Caco-2 (cell line): ENCODE measurements at regions not wholly inside any gene's neighbourhood (a gene's known extent, or its start where the extent isn't known, plus 50 kb on each side); places are given as distances from the start of the nearest gene placed in this dataset.

Experiments used
- BruUV-seq: library from RNA; stranded (reverse); fragments of 400-500 nt; replicated peaks from 2 replicates; lab custom pipeline; 2021; lab: Mats Ljungman, UMichigan
- CTCF ChIA-PET: fragments of 300-600 bp; sonication (Branson Sonifier 250); formaldehyde crosslinking; loops from one replicate; lab custom pipeline; 2022; ENCODE audit warnings: antibody characterized with exemption; lab: Charles Lee
- POLR2A ChIA-PET: fragments of 300-600 bp; sonication (Branson Sonifier 250); formaldehyde crosslinking; loops from one replicate; lab custom pipeline; 2022; ENCODE audit warnings: antibody characterized with exemption; lab: Charles Lee
- DNase-seq, 2 experiments: peaks; one replicate each; pipeline versions ENCODE4 v3.0.0 to v3.0.0-alpha.2; 2020 to 2022
- H3K27me3 ChIP-seq: replicated peaks from 2 replicates; pipeline ENCODE4 v1.6.0; 2011; ENCODE audit warnings: low read length; ENCODE audit not compliant: control insufficient read depth, insufficient read depth
- H3K36me3 ChIP-seq: 2 replicates; pipeline ENCODE4 v1.5.1; 2011; ENCODE audit warnings: low read length; ENCODE audit not compliant: control insufficient read depth, insufficient read depth
- H3K4me1 ChIP-seq: fragments of 250-450 bp; sonication (Bioruptor Pico); 2 replicates; pipeline ENCODE4 v1.5.1; 2020; ENCODE audit warnings: mild to moderate bottlenecking
- H3K4me3 ChIP-seq: 2 replicates; pipeline ENCODE4 v1.5.1; 2011; ENCODE audit warnings: low read depth, mild to moderate bottlenecking, control low read depth, low read length
- H3K9me3 ChIP-seq: fragments of 250-450 bp; sonication (Bioruptor Pico); 2 replicates; pipeline ENCODE4 v1.5.1; 2020; ENCODE audit warnings: mild to moderate bottlenecking, moderate library complexity
- H3K27ac Mint-ChIP-seq: one replicate; pipeline ENCODE4 v1.8.0; 2022; ENCODE audit warnings: mixed read lengths; ENCODE audit not compliant: unreplicated experiment
- H3K27me3 Mint-ChIP-seq: one replicate; pipeline ENCODE4 v1.8.0; 2022; ENCODE audit warnings: mixed read lengths; ENCODE audit not compliant: insufficient read depth, unreplicated experiment
- H3K36me3 Mint-ChIP-seq: one replicate; pipeline ENCODE4 v1.8.0; 2022; ENCODE audit warnings: mild to moderate bottlenecking, mixed read lengths; ENCODE audit not compliant: insufficient read depth, unreplicated experiment
- H3K4me1 Mint-ChIP-seq: one replicate; pipeline ENCODE4 v1.8.0; 2022; ENCODE audit warnings: low read depth, mixed read lengths; ENCODE audit not compliant: unreplicated experiment
- H3K4me3 Mint-ChIP-seq: one replicate; pipeline ENCODE4 v1.8.0; 2022; ENCODE audit warnings: mild to moderate bottlenecking, moderate library complexity, mixed read lengths; ENCODE audit not compliant: unreplicated experiment
- H3K9me3 Mint-ChIP-seq: one replicate; pipeline ENCODE4 v1.8.0; 2022; ENCODE audit warnings: mixed read lengths; ENCODE audit not compliant: unreplicated experiment
- intact Hi-C: fragments of 100-400 bp; cut with micrococcal nuclease; formaldehyde crosslinking; loops from one replicate; pipeline ENCODE4 v1.10.0; 2022; ENCODE audit not compliant: unreplicated experiment
- TF ChIP-seq, protein P1 (sequence below), 2 experiments: fragments of 200-600 bp in 1 of 2; IDR thresholded peaks; 1 replicate in 1 of 2; 2 replicates in 1 of 2; pipeline versions ENCODE4 v1.5.1 to v1.8.0; 2011 to 2022; ENCODE audit warnings: antibody characterized with exemption in 1 of 2, control low read depth in 1 of 2, inconsistent platforms in 1 of 2, low read depth in 1 of 2, low read length in 1 of 2, mild to moderate bottlenecking in 1 of 2, moderate library complexity in 1 of 2; ENCODE audit not compliant: insufficient read depth in 1 of 2, severe bottlenecking in 1 of 2, unreplicated experiment in 1 of 2

DNA sequence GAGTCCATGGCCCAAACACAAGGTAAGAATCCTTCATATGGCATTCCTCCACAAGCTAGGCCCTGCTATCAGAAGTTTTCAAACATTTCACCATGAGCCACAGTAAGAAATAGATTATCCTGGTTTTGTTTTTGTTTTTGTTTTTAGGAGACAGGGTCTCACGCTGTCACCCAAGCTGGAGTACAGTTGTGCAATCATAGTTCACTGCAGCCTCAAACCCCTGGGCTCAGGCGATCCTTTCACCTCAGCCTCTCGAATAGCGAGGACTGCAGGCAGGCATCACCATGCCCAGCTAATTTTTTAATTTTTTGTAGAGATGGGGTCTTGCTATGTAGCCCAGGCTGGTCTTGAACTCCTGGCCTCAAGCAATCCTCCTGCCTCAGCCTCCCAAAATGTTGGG lies 218.8 kb downstream of the TOMM20 start:
- no peaks in the 10 kb centered on the region for H3K27me3 Mint-ChIP-seq
- H3K4me1 Mint-ChIP-seq: peaks cover 13% of the 10 kb centered on the region
- H3K4me3 Mint-ChIP-seq: no peak overlapping the region
- no peaks in the 10 kb centered on the region for H3K9me3 ChIP-seq
- no peaks in the 10 kb centered on the region for H3K36me3 Mint-ChIP-seq
- DNase-seq: no peak
- BruUV-seq: no TSS peak
- CTCF ChIA-PET: no interaction called here
- no peaks in the 10 kb centered on the region for H3K9me3 Mint-ChIP-seq
- no peak overlapping the region for H3K27ac Mint-ChIP-seq
- no peaks in the 10 kb centered on the region for H3K36me3 ChIP-seq
- POLR2A ChIA-PET: no interaction called here
- H3K4me3 ChIP-seq: no peak overlapping the region
- no peaks in the 10 kb centered on the region for H3K27me3 ChIP-seq
- H3K4me1 ChIP-seq: peaks cover 6% of the 10 kb centered on the region
- intact Hi-C loops: no loop called here
- TF ChIP-seq, protein P1, sequence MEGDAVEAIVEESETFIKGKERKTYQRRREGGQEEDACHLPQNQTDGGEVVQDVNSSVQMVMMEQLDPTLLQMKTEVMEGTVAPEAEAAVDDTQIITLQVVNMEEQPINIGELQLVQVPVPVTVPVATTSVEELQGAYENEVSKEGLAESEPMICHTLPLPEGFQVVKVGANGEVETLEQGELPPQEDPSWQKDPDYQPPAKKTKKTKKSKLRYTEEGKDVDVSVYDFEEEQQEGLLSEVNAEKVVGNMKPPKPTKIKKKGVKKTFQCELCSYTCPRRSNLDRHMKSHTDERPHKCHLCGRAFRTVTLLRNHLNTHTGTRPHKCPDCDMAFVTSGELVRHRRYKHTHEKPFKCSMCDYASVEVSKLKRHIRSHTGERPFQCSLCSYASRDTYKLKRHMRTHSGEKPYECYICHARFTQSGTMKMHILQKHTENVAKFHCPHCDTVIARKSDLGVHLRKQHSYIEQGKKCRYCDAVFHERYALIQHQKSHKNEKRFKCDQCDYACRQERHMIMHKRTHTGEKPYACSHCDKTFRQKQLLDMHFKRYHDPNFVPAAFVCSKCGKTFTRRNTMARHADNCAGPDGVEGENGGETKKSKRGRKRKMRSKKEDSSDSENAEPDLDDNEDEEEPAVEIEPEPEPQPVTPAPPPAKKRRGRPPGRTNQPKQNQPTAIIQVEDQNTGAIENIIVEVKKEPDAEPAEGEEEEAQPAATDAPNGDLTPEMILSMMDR (IDR thresholded peaks at IDR 0.05; ENCODE audit: insufficient read depth in 1 of 2, low read depth in 1 of 2, low read length in 1 of 2, severe bottlenecking in 1 of 2, unreplicated experiment in 1 of 2): no peak

DNA sequence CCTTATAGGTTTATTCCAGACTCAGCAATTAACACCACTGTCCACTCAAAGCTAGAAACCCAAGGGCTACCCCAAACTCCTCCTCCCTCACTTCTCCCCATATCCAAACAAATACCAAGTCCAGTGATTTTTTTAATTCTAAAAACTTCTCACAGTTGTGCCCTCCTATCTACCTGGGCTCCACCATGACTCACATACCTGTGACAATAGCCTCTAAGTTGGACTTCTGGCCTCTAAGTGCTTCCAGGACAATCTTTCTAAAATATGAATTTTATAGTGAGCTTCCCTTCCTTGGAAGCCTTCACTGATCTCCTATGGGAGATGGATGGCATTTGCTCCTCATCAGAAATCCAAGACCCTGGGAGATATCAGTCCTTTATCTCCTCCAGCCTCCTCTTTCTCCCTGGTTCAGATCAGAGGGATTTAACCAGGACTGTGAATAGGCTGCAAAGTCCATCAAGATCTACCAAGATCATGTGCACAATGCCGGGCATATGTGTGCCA lies 219.3 kb downstream of the TOMM20 start:
- H3K27me3 Mint-ChIP-seq: no peaks in the 10 kb centered on the region
- no peak overlapping the region for H3K4me3 Mint-ChIP-seq
- H3K27ac Mint-ChIP-seq: peak overlapping the region; percentile 10
- ChIA-PET POLR2A (no interaction called here), CTCF (no interaction called here)
- peaks cover 13% of the 10 kb centered on the region for H3K4me1 Mint-ChIP-seq
- intact Hi-C loops: no loop called here
- peaks cover 6% of the 10 kb centered on the region for H3K4me1 ChIP-seq
- no peak overlapping the region for H3K4me3 ChIP-seq
- no peaks in the 10 kb centered on the region for H3K9me3 Mint-ChIP-seq
- H3K27me3 ChIP-seq: no peaks in the 10 kb centered on the region
- TF ChIP-seq, protein P1 (IDR thresholded peaks at IDR 0.05; ENCODE audit: insufficient read depth in 1 of 2, low read depth in 1 of 2, low read length in 1 of 2, severe bottlenecking in 1 of 2, unreplicated experiment in 1 of 2): no peak
- H3K36me3 ChIP-seq: no peaks in the 10 kb centered on the region
- H3K9me3 ChIP-seq: no peaks in the 10 kb centered on the region
- no peak for DNase-seq
- BruUV-seq: no TSS peak
- H3K36me3 Mint-ChIP-seq: no peaks in the 10 kb centered on the region

- Mint-ChIP-seq H3K27ac (no peak overlapping the region), H3K4me1 (peaks cover 13% of the 10 kb centered on the region), H3K9me3 (no peaks in the 10 kb centered on the region), H3K36me3 (no peaks in the 10 kb centered on the region), H3K27me3 (no peaks in the 10 kb centered on the region), H3K4me3 (no peak overlapping the region)
- no peaks in the 10 kb centered on the region for H3K36me3 ChIP-seq
- no peaks in the 10 kb centered on the region for H3K27me3 ChIP-seq
- peaks cover 6% of the 10 kb centered on the region for H3K4me1 ChIP-seq
- TF ChIP-seq, protein P1 (IDR thresholded peaks at IDR 0.05; ENCODE audit: insufficient read depth in 1 of 2, low read depth in 1 of 2, low read length in 1 of 2, severe bottlenecking in 1 of 2, unreplicated experiment in 1 of 2): no peak
- no TSS peak for BruUV-seq
- intact Hi-C loops: no loop called here
- H3K9me3 ChIP-seq: no peaks in the 10 kb centered on the region
- DNase-seq: no peak
- POLR2A ChIA-PET: interaction anchor here (0.6 kb wide), 1 partner anchor 296 kb away, joined by 5 read pairs; no protein-coding TSS in a partner anchor
- no peak overlapping the region for H3K4me3 ChIP-seq
- CTCF ChIA-PET: no interaction called here
These were observed 220.1 kb downstream of the TOMM20 start for GRCh38 chr1:234908571-234908970.
